Upper lobe of left lung (tissue), 6 donors: ENCODE measurements at regions not wholly inside any gene's neighbourhood (a gene's known extent, or its start where the extent isn't known, plus 50 kb on each side); places are given as distances from the start of the nearest gene placed in this dataset.

Experiments
- ATAC-seq, 2 donors: fragments of 200-7000 bp; cut with Tn5 transposase; one replicate each; pipeline ENCODE4 v1.9.1; 2022; ENCODE audit warnings: mild to moderate bottlenecking in 2 of 2, moderate library complexity in 2 of 2; ENCODE audit not compliant: low FRiP score in 2 of 2
- DNase-seq, 2 donors: peaks; one replicate each; pipeline ENCODE4 v3.0.0-alpha.2; 2019 to 2020
- H3K27ac ChIP-seq, 4 donors: fragments of 200-600 bp; sonication (generic); one replicate each; pipeline ENCODE4 v1.5.1; 2016 to 2019
- H3K27me3 ChIP-seq, 4 donors: fragments of 200-600 bp; sonication (generic); one replicate each; pipeline ENCODE4 v1.5.1; 2017 to 2019
- H3K36me3 ChIP-seq, 4 donors: fragments of 200-600 bp; sonication (generic); one replicate each; pipeline ENCODE4 v1.5.1; 2016 to 2019
- H3K4me1 ChIP-seq, 4 donors: fragments of 200-600 bp; sonication (generic); one replicate each; pipeline ENCODE4 v1.5.1; 2018 to 2019
- H3K4me3 ChIP-seq, 4 donors: fragments of 200-600 bp; sonication (generic); one replicate each; pipeline ENCODE4 v1.5.1; 2017 to 2019; ENCODE audit warnings: mild to moderate bottlenecking in 2 of 4, moderate library complexity in 1 of 4
- H3K9me3 ChIP-seq, 4 donors: fragments of 200-600 bp; sonication (generic); one replicate each; pipeline ENCODE4 v1.5.1; 2018 to 2019
- EP300 ChIP-seq, 4 donors: sonication (generic); formaldehyde crosslinking; IDR thresholded peaks; one replicate each; pipeline ENCODE4 v1.5.1; 2017; ENCODE audit warnings: antibody characterized with exemption in 4 of 4, control low read depth in 2 of 4
- POLR2A ChIP-seq, 4 donors: fragments of 450-650 bp; IDR thresholded peaks; one replicate each; pipeline ENCODE4 v1.5.1; 2016 to 2017; ENCODE audit warnings: antibody characterized with exemption in 4 of 4, mild to moderate bottlenecking in 2 of 4
- POLR2AphosphoS5 ChIP-seq, 2 donors: sonication (generic); formaldehyde crosslinking; IDR thresholded peaks; one replicate each; pipeline ENCODE4 v1.5.1; 2017; ENCODE audit warnings: antibody characterized with exemption in 2 of 2
- WGBS, 2 donors: methylation state at CpG; one replicate each; pipeline ENCODE4 v1.1.5; 2017 to 2018; 5-methylcytosine and 5-hydroxymethylcytosine counted together
- TF ChIP-seq, protein P1 (sequence below), 6 experiments: fragments of 450-650 bp in 4 of 6; fragments of 200-600 bp in 2 of 6; sonication (generic) in 2 of 6; IDR thresholded peaks; one replicate each; pipeline ENCODE4 v1.5.1; 2016 to 2019; ENCODE audit warnings: antibody characterized with exemption in 6 of 6
- donor health status: DM: no; HTN: no; CAD: no; lungs with moderate emphysema.
- donor health status: DM: no; HTN: yes; CAD: no; lungs with severe emphysema.

- WGBS, 2 donors: 75 to 76% methylated on average over 3 of the region's 3 CpGs
- Histone ChIP-seq H3K4me1 (no peaks in the 10 kb centered on the region), H3K4me3 (no peak overlapping the region), H3K27ac (no peak overlapping the region), H3K27me3 (no peaks in the 10 kb centered on the region), H3K9me3 (no peaks in the 10 kb centered on the region), H3K36me3 (no peaks in the 10 kb centered on the region)
- TF ChIP-seq POLR2A (IDR thresholded peaks at IDR 0.05): no peak
- no peak for TF ChIP-seq POLR2AphosphoS5 (IDR thresholded peaks at IDR 0.05)
- ATAC-seq: no peak
- no peak for DNase-seq
These were observed 114.4 kb upstream of the SERTM1 start for GRCh38 chr13:36559375-36559774.

- Histone ChIP-seq H3K4me1 (no peaks in the 10 kb centered on the region), H3K9me3 (no peaks in the 10 kb centered on the region), H3K36me3 (no peaks in the 10 kb centered on the region), H3K27me3 (no peaks in the 10 kb centered on the region), H3K27ac (no peak overlapping the region), H3K4me3 (no peak overlapping the region)
- DNase-seq (no peak), ATAC-seq (no peak)
- 74 to 89% methylated on average over 5 of the region's 5 CpGs for WGBS, 2 donors
- no peak for TF ChIP-seq EP300 (IDR thresholded peaks at IDR 0.05)
- TF ChIP-seq, protein P1, sequence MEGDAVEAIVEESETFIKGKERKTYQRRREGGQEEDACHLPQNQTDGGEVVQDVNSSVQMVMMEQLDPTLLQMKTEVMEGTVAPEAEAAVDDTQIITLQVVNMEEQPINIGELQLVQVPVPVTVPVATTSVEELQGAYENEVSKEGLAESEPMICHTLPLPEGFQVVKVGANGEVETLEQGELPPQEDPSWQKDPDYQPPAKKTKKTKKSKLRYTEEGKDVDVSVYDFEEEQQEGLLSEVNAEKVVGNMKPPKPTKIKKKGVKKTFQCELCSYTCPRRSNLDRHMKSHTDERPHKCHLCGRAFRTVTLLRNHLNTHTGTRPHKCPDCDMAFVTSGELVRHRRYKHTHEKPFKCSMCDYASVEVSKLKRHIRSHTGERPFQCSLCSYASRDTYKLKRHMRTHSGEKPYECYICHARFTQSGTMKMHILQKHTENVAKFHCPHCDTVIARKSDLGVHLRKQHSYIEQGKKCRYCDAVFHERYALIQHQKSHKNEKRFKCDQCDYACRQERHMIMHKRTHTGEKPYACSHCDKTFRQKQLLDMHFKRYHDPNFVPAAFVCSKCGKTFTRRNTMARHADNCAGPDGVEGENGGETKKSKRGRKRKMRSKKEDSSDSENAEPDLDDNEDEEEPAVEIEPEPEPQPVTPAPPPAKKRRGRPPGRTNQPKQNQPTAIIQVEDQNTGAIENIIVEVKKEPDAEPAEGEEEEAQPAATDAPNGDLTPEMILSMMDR (IDR thresholded peaks at IDR 0.05): no peak
- no peak for TF ChIP-seq POLR2A (IDR thresholded peaks at IDR 0.05)
- TF ChIP-seq POLR2AphosphoS5 (IDR thresholded peaks at IDR 0.05): no peak
These were observed 106.3 kb upstream of the SERTM1 start for GRCh38 chr13:36567485-36567884.

DNA sequence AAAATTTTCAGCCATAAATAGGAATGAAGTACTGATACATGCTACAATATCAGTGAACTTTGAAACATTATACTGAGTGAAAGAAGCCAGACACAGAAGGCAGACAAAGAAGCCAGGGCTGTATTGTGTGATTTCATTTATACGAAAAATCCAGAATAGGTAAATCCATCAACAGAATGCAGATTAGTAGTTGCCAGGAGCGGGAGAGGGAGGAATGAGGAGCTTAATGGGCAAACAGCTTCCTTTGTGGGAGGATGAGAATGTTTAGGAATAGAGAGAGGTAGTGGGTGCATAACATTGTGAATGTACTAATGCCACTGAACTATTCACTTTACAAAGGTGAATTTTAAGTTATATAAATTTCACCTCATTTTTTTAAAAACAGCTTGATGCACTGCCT is 103.3 kb upstream of the SERTM1 start:
- DNase-seq (no peak), ATAC-seq (no peak)
- H3K4me3 ChIP-seq: no peak overlapping the region
- no peaks in the 10 kb centered on the region for H3K9me3 ChIP-seq
- H3K27me3 ChIP-seq: no peaks in the 10 kb centered on the region
- no peaks in the 10 kb centered on the region for H3K36me3 ChIP-seq
- TF ChIP-seq POLR2A (IDR thresholded peaks at IDR 0.05) (no peak), EP300 (IDR thresholded peaks at IDR 0.05) (no peak), POLR2AphosphoS5 (IDR thresholded peaks at IDR 0.05) (no peak)
- TF ChIP-seq, protein P1 (IDR thresholded peaks at IDR 0.05): no peak
- no peak overlapping the region for H3K27ac ChIP-seq
- no peaks in the 10 kb centered on the region for H3K4me1 ChIP-seq
- WGBS, 2 donors: 76 to 81% methylated on average over 2 of the region's 2 CpGs

DNA sequence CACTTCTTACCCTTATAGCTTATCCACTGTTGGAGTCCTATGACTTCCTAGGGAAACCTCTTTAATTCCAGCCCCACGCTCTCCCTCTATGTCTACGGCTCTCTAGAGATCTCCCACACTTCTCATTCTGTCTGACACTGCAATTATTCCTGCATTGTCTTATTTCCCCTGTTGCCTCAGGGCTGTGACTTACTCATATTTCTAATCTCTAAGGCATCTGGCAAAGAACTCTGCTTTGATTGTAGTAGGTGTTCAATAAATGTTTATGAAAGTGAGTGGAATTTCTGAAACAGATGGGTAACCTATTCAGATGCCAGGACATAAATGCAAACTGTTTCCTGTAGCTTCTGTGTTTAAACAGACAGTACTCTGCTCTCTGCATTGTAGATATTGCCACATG is 102.4 kb upstream of the SERTM1 start:
- no peak for ATAC-seq
- H3K9me3 ChIP-seq: no peaks in the 10 kb centered on the region
- no peak overlapping the region for H3K4me3 ChIP-seq
- no peaks in the 10 kb centered on the region for H3K27me3 ChIP-seq
- no peak overlapping the region for H3K27ac ChIP-seq
- 60 to 88% methylated on average over 2 of the region's 2 CpGs for WGBS, 2 donors
- H3K36me3 ChIP-seq: no peaks in the 10 kb centered on the region
- no peaks in the 10 kb centered on the region for H3K4me1 ChIP-seq
- DNase-seq: no peak
- TF ChIP-seq, protein P1 (IDR thresholded peaks at IDR 0.05): no peak
- TF ChIP-seq EP300 (IDR thresholded peaks at IDR 0.05) (no peak), POLR2AphosphoS5 (IDR thresholded peaks at IDR 0.05) (no peak), POLR2A (IDR thresholded peaks at IDR 0.05) (no peak)

DNA sequence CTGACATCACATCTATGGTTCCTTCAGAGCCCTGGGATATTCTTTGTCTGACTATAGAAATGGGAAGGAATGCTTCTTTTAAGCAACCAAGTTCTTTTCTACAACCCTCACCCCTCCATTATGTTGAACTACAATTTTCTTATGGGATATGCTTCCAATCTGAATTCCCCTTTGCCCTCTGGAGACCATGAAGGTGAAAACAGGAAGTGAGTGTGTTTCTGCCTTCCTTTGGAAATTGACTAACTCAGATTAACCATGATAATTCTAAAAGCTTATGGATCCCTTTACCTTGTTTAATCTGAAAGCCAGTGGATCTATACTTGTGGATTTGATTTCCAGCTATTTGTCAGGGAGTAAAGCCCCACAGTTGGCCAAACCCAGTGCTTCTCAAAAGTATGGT is 90.8 kb upstream of the SERTM1 start:
- Histone ChIP-seq H3K4me3 (no peak overlapping the region), H3K9me3 (no peaks in the 10 kb centered on the region), H3K27ac (no peak overlapping the region), H3K4me1 (no peaks in the 10 kb centered on the region), H3K36me3 (no peaks in the 10 kb centered on the region), H3K27me3 (no peaks in the 10 kb centered on the region)
- ATAC-seq (no peak), DNase-seq (no peak)
- TF ChIP-seq POLR2A (IDR thresholded peaks at IDR 0.05) (no peak), POLR2AphosphoS5 (IDR thresholded peaks at IDR 0.05) (no peak), EP300 (IDR thresholded peaks at IDR 0.05) (no peak)
- TF ChIP-seq, protein P1 (IDR thresholded peaks at IDR 0.05): no peak
